Progenitor cell of endocrine pancreas (in vitro differentiated cells): ENCODE measurements at regions not wholly inside any gene's neighbourhood (a gene's known extent, or its start where the extent isn't known, plus 50 kb on each side); places are given as distances from the start of the nearest gene placed in this dataset.

Experiments used
- DNase-seq: peaks from one replicate; pipeline ENCODE4 v3.0.0; 2021; ENCODE audit warnings: low spot score; ENCODE audit not compliant: unreplicated experiment
- H3K27ac Mint-ChIP-seq: 2 replicates; pipeline ENCODE4 v1.8.0; 2021; ENCODE audit warnings: mild to moderate bottlenecking, moderate library complexity, mixed read lengths
- H3K27me3 Mint-ChIP-seq: 2 replicates; pipeline ENCODE4 v1.8.0; 2021; ENCODE audit warnings: mixed read lengths
- H3K36me3 Mint-ChIP-seq: 2 replicates; pipeline ENCODE4 v1.8.0; 2022; ENCODE audit warnings: mixed read lengths; ENCODE audit not compliant: insufficient read depth
- H3K4me1 Mint-ChIP-seq: 2 replicates; pipeline ENCODE4 v1.8.0; 2021; ENCODE audit warnings: low read depth, mixed read lengths
- H3K4me3 Mint-ChIP-seq: 2 replicates; pipeline ENCODE4 v1.8.0; 2021; ENCODE audit warnings: low read depth, mild to moderate bottlenecking, moderate library complexity, mixed read lengths
- H3K9me3 Mint-ChIP-seq: 2 replicates; pipeline ENCODE4 v1.8.0; 2021; ENCODE audit warnings: low read depth, mixed read lengths
- CTCF ChIP-seq: fragments of 200-600 bp; sonication (generic); IDR thresholded peaks from one replicate; pipeline ENCODE4 v1.5.0; 2021; ENCODE audit warnings: antibody characterized with exemption, mild to moderate bottlenecking; ENCODE audit not compliant: unreplicated experiment

- TF ChIP-seq CTCF = no peak
- Mint-ChIP-seq H3K9me3 (peaks cover 6% of the 10 kb centered on the region), H3K36me3 (no peaks in the 10 kb centered on the region), H3K4me3 (no peak overlapping the region), H3K27me3 (no peaks in the 10 kb centered on the region), H3K27ac (no peak overlapping the region), H3K4me1 (peaks cover 2% of the 10 kb centered on the region)
- no peak for DNase-seq
These were observed 884.0 kb upstream of the INTU start for GRCh38 chr4:126748736-126749135.

DNA sequence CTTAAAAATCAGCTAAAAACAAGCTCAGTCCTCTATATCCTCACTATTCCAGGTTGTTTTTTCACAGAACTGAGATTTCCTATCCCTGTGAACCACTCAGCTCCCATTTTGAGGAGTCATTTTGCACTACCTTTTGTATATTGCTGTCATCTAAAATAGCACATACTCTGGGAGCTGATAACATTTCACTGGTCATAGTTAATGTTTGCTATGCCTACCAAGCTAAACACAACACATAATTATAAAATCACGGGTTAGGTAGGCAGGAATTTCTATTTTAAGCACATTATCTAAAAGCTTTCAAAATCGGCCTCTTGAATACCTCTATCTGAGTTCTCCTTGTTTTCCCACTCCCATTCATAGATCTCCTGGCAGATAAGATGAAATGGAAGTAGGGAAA lies 882.0 kb upstream of the INTU start:
- DNase-seq = no peak
- Mint-ChIP-seq H3K9me3 (peaks cover 3% of the 10 kb centered on the region), H3K27me3 (no peaks in the 10 kb centered on the region), H3K4me1 (peaks cover 2% of the 10 kb centered on the region), H3K27ac (no peak overlapping the region), H3K36me3 (no peaks in the 10 kb centered on the region), H3K4me3 (no peak overlapping the region)
- TF ChIP-seq CTCF = no peak

DNA sequence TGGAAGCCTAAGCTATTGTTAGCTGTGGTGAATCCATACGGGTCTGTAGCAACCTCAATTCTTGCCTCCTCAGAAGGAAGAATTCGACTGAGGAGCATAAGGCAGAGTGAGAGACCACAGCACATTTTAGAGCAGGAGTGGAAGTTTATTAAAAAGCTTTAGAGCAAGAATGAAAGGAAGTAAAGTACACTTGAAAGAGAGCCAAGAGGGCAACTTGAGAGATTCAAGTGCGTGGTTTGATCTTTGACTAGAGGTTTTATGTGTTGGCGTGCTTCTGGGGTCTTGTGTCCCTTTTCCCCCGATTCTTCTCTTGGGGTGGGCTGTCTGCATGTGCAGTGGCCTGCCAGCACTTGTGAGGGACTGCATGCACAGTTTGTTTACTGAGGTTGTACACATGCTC lies 880.6 kb upstream of the INTU start:
- no peaks in the 10 kb centered on the region for H3K36me3 Mint-ChIP-seq
- no peak overlapping the region for H3K27ac Mint-ChIP-seq
- no peak for TF ChIP-seq CTCF
- no peak overlapping the region for H3K4me3 Mint-ChIP-seq
- DNase-seq = no peak
- peaks cover 2% of the 10 kb centered on the region for H3K4me1 Mint-ChIP-seq
- H3K27me3 Mint-ChIP-seq = no peaks in the 10 kb centered on the region
- H3K9me3 Mint-ChIP-seq = peaks cover 3% of the 10 kb centered on the region

DNA sequence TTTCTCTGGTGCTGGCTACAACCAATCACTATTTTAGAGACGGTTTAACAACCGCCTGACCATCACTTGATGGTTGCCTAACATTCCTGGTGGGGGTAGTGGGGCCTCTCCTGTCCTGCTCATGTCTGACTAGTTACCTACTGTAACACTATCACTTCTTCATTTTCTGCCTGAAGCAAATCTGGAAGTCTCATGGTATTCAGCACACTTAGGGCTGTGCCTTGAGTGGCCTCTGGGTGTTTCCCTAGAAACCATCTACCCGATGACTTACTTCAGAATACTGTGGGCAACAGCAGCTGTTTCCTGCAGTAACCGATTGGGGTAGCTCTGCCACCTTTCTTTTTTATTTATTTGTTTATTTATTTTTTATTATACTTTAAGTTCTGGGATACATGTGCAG lies 880.1 kb upstream of the INTU start:
- peaks cover 3% of the 10 kb centered on the region for H3K9me3 Mint-ChIP-seq
- DNase-seq = no peak
- no peaks in the 10 kb centered on the region for H3K36me3 Mint-ChIP-seq
- TF ChIP-seq CTCF = no peak
- H3K27ac Mint-ChIP-seq = no peak overlapping the region
- no peak overlapping the region for H3K4me3 Mint-ChIP-seq
- H3K4me1 Mint-ChIP-seq = peaks cover 2% of the 10 kb centered on the region
- no peaks in the 10 kb centered on the region for H3K27me3 Mint-ChIP-seq

GRCh38 chr4:126753592-126753991 lies 879.2 kb upstream of the INTU start:
- Mint-ChIP-seq H3K9me3 (no peaks in the 10 kb centered on the region), H3K4me3 (no peak overlapping the region), H3K27ac (no peak overlapping the region), H3K27me3 (no peaks in the 10 kb centered on the region), H3K4me1 (peaks cover 2% of the 10 kb centered on the region), H3K36me3 (no peaks in the 10 kb centered on the region)
- no peak for TF ChIP-seq CTCF
- DNase-seq = no peak
